Mesenchymal stem cell (in vitro differentiated cells and primary cell): ENCODE measurements at regions not wholly inside any gene's neighbourhood (a gene's known extent, or its start where the extent isn't known, plus 50 kb on each side); places are given as distances from the start of the nearest gene placed in this dataset.

Source experiments
- DNase-seq: peaks from one replicate; pipeline ENCODE4 v3.0.0-alpha.2; 2013
- H2AFZ ChIP-seq: one replicate; pipeline ENCODE4 v1.6.1; 2013; ENCODE audit warnings: low read depth, mild to moderate bottlenecking, control low read depth, inconsistent platforms, low read length, moderate library complexity
- H2AK5ac ChIP-seq: 2 replicates; pipeline ENCODE4 v1.6.1; 2013; ENCODE audit warnings: low read length, moderate library complexity, mild to moderate bottlenecking, inconsistent platforms; ENCODE audit not compliant: severe bottlenecking
- H2BK120ac ChIP-seq: one replicate; pipeline ENCODE4 v1.6.1; 2013; ENCODE audit warnings: low read depth, mild to moderate bottlenecking, inconsistent platforms, low read length, moderate library complexity
- H2BK12ac ChIP-seq, 2 experiments: one replicate each; pipeline ENCODE4 v1.6.1; 2013; ENCODE audit warnings: inconsistent platforms in 2 of 2, low read length in 2 of 2, mild to moderate bottlenecking in 2 of 2, moderate library complexity in 2 of 2, control low read depth in 1 of 2
- H2BK15ac ChIP-seq: one replicate; pipeline ENCODE4 v1.6.1; 2013; ENCODE audit warnings: mild to moderate bottlenecking, low read depth, inconsistent platforms; ENCODE audit not compliant: poor library complexity, severe bottlenecking
- H2BK5ac ChIP-seq: 2 replicates; pipeline ENCODE4 v1.6.1; 2013; ENCODE audit warnings: low read depth, mild to moderate bottlenecking, low read length, control low read depth, inconsistent platforms; ENCODE audit not compliant: poor library complexity, severe bottlenecking
- H3K14ac ChIP-seq, 2 experiments: one replicate each; pipeline ENCODE4 v1.6.1; 2013; ENCODE audit warnings: inconsistent platforms in 2 of 2, low read length in 2 of 2, control low read depth in 1 of 2, mild to moderate bottlenecking in 1 of 2, moderate library complexity in 1 of 2
- H3K18ac ChIP-seq, 2 experiments: one replicate each; pipeline ENCODE4 v1.6.1; 2013; ENCODE audit warnings: inconsistent platforms in 2 of 2, low read length in 2 of 2, control low read depth in 1 of 2, low read depth in 1 of 2, mild to moderate bottlenecking in 1 of 2
- H3K23ac ChIP-seq, 2 experiments: one replicate each; pipeline ENCODE4 v1.6.1; 2013; ENCODE audit warnings: inconsistent platforms in 2 of 2, low read length in 2 of 2, mild to moderate bottlenecking in 2 of 2, moderate library complexity in 2 of 2, control low read depth in 1 of 2
- H3K27ac ChIP-seq: 2 replicates; pipeline ENCODE4 v1.5.1; 2013; ENCODE audit warnings: mild to moderate bottlenecking, moderate library complexity, low read length, control low read depth, inconsistent platforms; ENCODE audit not compliant: poor library complexity, severe bottlenecking
- H3K27me3 ChIP-seq, 2 experiments: 2 replicates each; pipeline versions ENCODE4 v1.6.1 to v1.7.0; 2013; ENCODE audit warnings: low read length in 2 of 2, mild to moderate bottlenecking in 2 of 2, moderate library complexity in 2 of 2, control low read depth in 1 of 2, inconsistent platforms in 1 of 2; ENCODE audit not compliant: control insufficient read depth in 1 of 2, insufficient read depth in 1 of 2
- H3K36me3 ChIP-seq, 2 experiments: 2 replicates each; pipeline versions ENCODE4 v1.6.1 to v1.7.0; 2013; ENCODE audit warnings: low read length in 2 of 2, control low read depth in 1 of 2, inconsistent platforms in 1 of 2, low read depth in 1 of 2, mild to moderate bottlenecking in 1 of 2; ENCODE audit not compliant: insufficient read depth in 2 of 2, control insufficient read depth in 1 of 2
- H3K4ac ChIP-seq, 2 experiments: one replicate each; pipeline ENCODE4 v1.6.1; 2013; ENCODE audit warnings: inconsistent platforms in 2 of 2, low read length in 2 of 2, mild to moderate bottlenecking in 2 of 2, moderate library complexity in 2 of 2, control low read depth in 1 of 2, low read depth in 1 of 2
- H3K4me1 ChIP-seq: 2 replicates; pipeline ENCODE4 v1.6.1; 2013; ENCODE audit warnings: low read depth, low read length, control low read depth; ENCODE audit not compliant: control insufficient read depth, insufficient read depth
- H3K4me2 ChIP-seq: 2 replicates; pipeline ENCODE4 v1.6.1; 2013; ENCODE audit warnings: low read length, mild to moderate bottlenecking, inconsistent platforms; ENCODE audit not compliant: poor library complexity, severe bottlenecking
- H3K4me3 ChIP-seq, 2 experiments: 2 replicates each; pipeline versions ENCODE4 v1.5.1 to v1.7.0; 2013; ENCODE audit warnings: low read length in 2 of 2, mild to moderate bottlenecking in 2 of 2, control low read depth in 1 of 2, low read depth in 1 of 2; ENCODE audit not compliant: insufficient read depth in 1 of 2
- H3K79me1 ChIP-seq: replicated peaks from 2 replicates; pipeline ENCODE4 v1.6.1; 2013; ENCODE audit warnings: mild to moderate bottlenecking, control low read depth, low read length, inconsistent platforms; ENCODE audit not compliant: poor library complexity, severe bottlenecking
- H3K9ac ChIP-seq: 2 replicates; pipeline ENCODE4 v1.7.0; 2013; ENCODE audit warnings: mild to moderate bottlenecking, low read length, moderate library complexity
- H3K9me3 ChIP-seq: 2 replicates; pipeline ENCODE4 v1.7.0; 2013; ENCODE audit warnings: mild to moderate bottlenecking, low read length; ENCODE audit not compliant: control insufficient read depth
- H4K8ac ChIP-seq: one replicate; pipeline ENCODE4 v1.6.1; 2013; ENCODE audit warnings: inconsistent platforms, mild to moderate bottlenecking, low read length, moderate library complexity
- H4K91ac ChIP-seq: one replicate; pipeline ENCODE4 v1.6.1; 2013; ENCODE audit warnings: mild to moderate bottlenecking, low read length, inconsistent platforms
- WGBS: methylation state at CpG from one replicate; pipeline ENCODE4 v1.1.7; 2013; ENCODE audit warnings: mixed read lengths; 5-methylcytosine and 5-hydroxymethylcytosine counted together

DNA sequence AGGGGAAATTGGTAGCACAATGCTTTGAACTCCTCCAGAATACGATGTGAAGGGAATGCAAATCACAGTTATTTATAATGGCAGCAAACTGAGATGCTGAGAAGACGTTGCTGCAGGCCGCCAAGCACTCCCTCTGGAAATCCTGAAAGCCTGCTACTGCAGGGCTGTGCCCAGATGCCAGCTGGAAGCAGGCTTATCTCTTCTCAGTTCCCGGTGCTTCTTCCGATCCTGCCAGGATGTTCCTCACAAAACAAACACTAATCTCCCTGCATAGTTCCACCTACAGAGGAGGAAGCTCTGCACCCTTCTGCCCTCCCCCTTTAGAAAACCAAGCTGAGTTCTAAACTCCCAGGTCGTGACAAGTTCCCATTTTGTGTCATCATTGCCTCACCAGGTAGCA, 201.7 kb upstream of the BCL6 start:
- H2BK5ac ChIP-seq: no peak overlapping the region
- no peak overlapping the region for H3K4ac ChIP-seq
- H2BK15ac ChIP-seq: no peak overlapping the region
- no peak overlapping the region for H3K9ac ChIP-seq
- no peaks in the 10 kb centered on the region for H3K9me3 ChIP-seq
- H2BK120ac ChIP-seq: no peak overlapping the region
- H3K27me3 ChIP-seq: no peaks in the 10 kb centered on the region
- no peak overlapping the region for H2AK5ac ChIP-seq
- no peak overlapping the region for H2AFZ ChIP-seq
- H3K23ac ChIP-seq: no peak overlapping the region
- no peak overlapping the region for H4K8ac ChIP-seq
- no peak overlapping the region for H4K91ac ChIP-seq
- WGBS: 80% methylated on average over 6 of the region's 6 CpGs
- H3K14ac ChIP-seq: no peak overlapping the region
- H3K4me1 ChIP-seq: no peaks in the 10 kb centered on the region
- no peak overlapping the region for H3K4me2 ChIP-seq
- H3K36me3 ChIP-seq: no peaks in the 10 kb centered on the region
- no peak overlapping the region for H3K4me3 ChIP-seq
- H3K18ac ChIP-seq: no peak overlapping the region
- no peak overlapping the region for H3K27ac ChIP-seq
- DNase-seq: no peak
- H2BK12ac ChIP-seq: peak overlapping the region in 1 of 2 experiments; percentile 34
- no peaks in the 10 kb centered on the region for H3K79me1 ChIP-seq

- Histone ChIP-seq H3K18ac (no peak overlapping the region), H3K4me3 (no peak overlapping the region)
These were observed 202.8 kb upstream of the BCL6 start for GRCh38 chr3:187947927-187948682.

DNA sequence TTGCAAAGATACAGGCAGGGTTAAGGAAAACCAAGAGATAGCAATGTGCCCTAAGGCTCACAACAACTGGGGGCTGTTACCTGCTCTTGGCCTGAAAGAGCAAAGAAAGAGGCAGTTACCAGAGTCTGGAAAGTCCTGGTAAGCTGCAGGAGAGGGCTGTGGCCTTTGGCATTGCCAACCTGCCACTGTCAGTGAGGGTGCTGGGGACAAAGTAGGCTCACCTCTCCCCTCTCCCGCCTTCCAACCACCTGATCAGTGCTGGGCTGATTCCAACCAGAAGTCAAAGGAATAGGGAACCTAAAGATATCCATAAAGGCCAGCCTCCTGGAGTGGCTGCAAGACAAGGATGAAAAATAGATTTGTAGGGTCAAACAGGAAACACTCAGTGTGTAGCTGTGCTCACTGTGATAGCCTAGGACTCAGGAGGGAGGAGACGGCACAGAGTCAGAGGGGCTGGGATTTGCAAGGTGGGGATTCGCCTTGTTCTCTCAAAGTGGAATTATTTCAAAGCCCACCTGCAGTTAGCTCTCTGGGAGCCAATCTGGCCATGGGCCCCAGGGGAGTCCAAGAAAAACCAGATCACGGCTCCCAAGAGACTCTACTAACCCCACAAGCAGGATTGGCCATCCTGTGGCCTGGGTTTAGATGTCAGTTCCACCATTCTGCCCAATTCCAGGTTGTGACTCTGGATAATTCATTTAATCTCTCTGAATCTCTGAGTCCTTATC, 204.0 kb upstream of the BCL6 start:
- H4K91ac ChIP-seq: no peak overlapping the region
- no peaks in the 10 kb centered on the region for H3K9me3 ChIP-seq
- H3K23ac ChIP-seq: no peak overlapping the region
- H3K14ac ChIP-seq: no peak overlapping the region
- H4K8ac ChIP-seq: no peak overlapping the region
- H3K27me3 ChIP-seq: no peaks in the 10 kb centered on the region
- 96% methylated on average over 3 of the region's 4 CpGs for WGBS
- DNase-seq: no peak
- no peak overlapping the region for H3K4me2 ChIP-seq
- no peak overlapping the region for H3K4ac ChIP-seq
- H2AFZ ChIP-seq: no peak overlapping the region
- no peaks in the 10 kb centered on the region for H3K79me1 ChIP-seq
- H2AK5ac ChIP-seq: no peak overlapping the region
- H2BK15ac ChIP-seq: no peak overlapping the region
- H3K4me1 ChIP-seq: peaks cover under 1% of the 10 kb centered on the region
- H2BK120ac ChIP-seq: no peak overlapping the region
- no peaks in the 10 kb centered on the region for H3K36me3 ChIP-seq
- no peak overlapping the region for H2BK5ac ChIP-seq
- no peak overlapping the region for H3K18ac ChIP-seq
- no peak overlapping the region for H3K4me3 ChIP-seq
- H3K27ac ChIP-seq: no peak overlapping the region
- H3K9ac ChIP-seq: no peak overlapping the region
- peak overlapping the region in 1 of 2 experiments; percentile 38 for H2BK12ac ChIP-seq

More at GRCh38 chr3:187947927-187948682, 202.8 kb upstream of the BCL6 start:
- H3K4ac ChIP-seq: no peak overlapping the region
- H3K27ac ChIP-seq: no peak overlapping the region
- no peaks in the 10 kb centered on the region for H3K4me1 ChIP-seq
- no peak for DNase-seq
- H2BK12ac ChIP-seq: no peak overlapping the region
- WGBS: 97% methylated on average over 5 of the region's 5 CpGs
- H4K91ac ChIP-seq: no peak overlapping the region
- H3K79me1 ChIP-seq: no peaks in the 10 kb centered on the region
- no peak overlapping the region for H4K8ac ChIP-seq
- no peaks in the 10 kb centered on the region for H3K9me3 ChIP-seq
- H3K9ac ChIP-seq: no peak overlapping the region
- H3K14ac ChIP-seq: no peak overlapping the region
- no peak overlapping the region for H2BK120ac ChIP-seq
- no peak overlapping the region for H3K4me2 ChIP-seq
- no peaks in the 10 kb centered on the region for H3K27me3 ChIP-seq
- no peaks in the 10 kb centered on the region for H3K36me3 ChIP-seq
- no peak overlapping the region for H3K23ac ChIP-seq
- H2BK15ac ChIP-seq: no peak overlapping the region
- H2BK5ac ChIP-seq: no peak overlapping the region
- H2AK5ac ChIP-seq: no peak overlapping the region
- no peak overlapping the region for H2AFZ ChIP-seq

GRCh38 chr3:187950671-187951070, 203.3 kb upstream of the LPP start:
- Histone ChIP-seq H4K8ac (no peak overlapping the region), H4K91ac (no peak overlapping the region), H2AK5ac (no peak overlapping the region), H3K79me1 (no peaks in the 10 kb centered on the region), H3K27ac (no peak overlapping the region), H3K4me3 (no peak overlapping the region), H3K9ac (no peak overlapping the region), H3K4me2 (no peak overlapping the region), H3K14ac (no peak overlapping the region), H2BK15ac (no peak overlapping the region), H2AFZ (no peak overlapping the region), H3K23ac (no peak overlapping the region), H3K36me3 (no peaks in the 10 kb centered on the region), H2BK5ac (no peak overlapping the region), H3K27me3 (no peaks in the 10 kb centered on the region), H2BK120ac (no peak overlapping the region), H3K4ac (no peak overlapping the region), H3K18ac (no peak overlapping the region), H2BK12ac (no peak overlapping the region), H3K4me1 (peaks cover 8% of the 10 kb centered on the region), H3K9me3 (no peaks in the 10 kb centered on the region)
- 92% methylated on average over 4 of the region's 4 CpGs for WGBS
- DNase-seq: no peak
